ENCODE measurements at regions not wholly inside any gene's neighbourhood (a gene's known extent, or its start where the extent isn't known, plus 50 kb on each side); places are given as distances from the start of the nearest gene placed in this dataset.

DNA sequence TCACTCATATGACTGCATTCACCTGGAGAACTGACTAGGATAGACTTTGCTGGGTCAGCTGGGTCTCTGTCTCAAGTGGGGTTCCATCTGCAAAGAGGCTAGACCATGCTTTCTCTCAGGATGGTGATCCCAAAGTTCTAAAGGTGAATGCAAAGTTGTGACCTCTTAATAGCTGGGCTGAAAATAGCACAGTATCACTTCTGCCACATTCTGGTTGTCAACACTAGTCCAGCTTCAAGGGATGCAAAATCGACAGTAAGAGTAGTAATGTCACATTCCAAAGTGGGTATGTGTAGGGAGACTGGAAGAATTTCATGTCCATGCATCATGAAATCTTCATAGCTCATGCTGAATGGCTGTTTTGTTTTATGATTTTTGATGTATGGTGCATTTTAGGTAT is 414.6 kb downstream of the PCDH7 start:
- Histone ChIP-seq H4K5ac (ENCODE audit: insufficient read length, low read depth, low read length) (no peak overlapping the region), H4K8ac (replicated peaks; ENCODE audit: insufficient read length, low read depth, low read length) (no peak overlapping the region), H3T11ph (ENCODE audit: low read length) (no peak overlapping the region), H3K4me2 (ENCODE audit: insufficient read depth, insufficient read length, low read length) (no peak overlapping the region), H3K4ac (ENCODE audit: low read depth, low read length) (no peak overlapping the region), H3K18ac (ENCODE audit: insufficient read length, low read depth, low read length) (no peak overlapping the region), H2BK5ac (ENCODE audit: insufficient read length, low read length) (no peak overlapping the region), H2BK12ac (ENCODE audit: insufficient read length, low read depth, low read length) (no peak overlapping the region), H4K91ac (ENCODE audit: insufficient read length, low read depth, low read length) (no peak overlapping the region), H3K9me3 (ENCODE audit: control insufficient read depth, low read depth, low read length) (no peaks in the 10 kb centered on the region), H4K20me1 (ENCODE audit: control insufficient read depth, insufficient read depth, insufficient read length) (no peaks in the 10 kb centered on the region), H3K56ac (ENCODE audit: insufficient read length, low read depth, low read length) (no peak overlapping the region), H3K4me1 (ENCODE audit: insufficient read depth, low read length) (peaks cover 3% of the 10 kb centered on the region; the same call in 1 of the 2 replicates), H3K27ac (ENCODE audit: insufficient read length, low read depth, low read length) (no peak overlapping the region), H3K79me1 (ENCODE audit: insufficient read depth, low read depth, low read length, poor library complexity, severe bottlenecking) (no peaks in the 10 kb centered on the region), H3K23ac (ENCODE audit: insufficient read length, low read depth, low read length) (no peak overlapping the region), H2AFZ (ENCODE audit: low read length) (no peak overlapping the region), H2AK5ac (ENCODE audit: insufficient read length, low read length) (no peak overlapping the region), H2BK15ac (ENCODE audit: low read depth, low read length) (no peak overlapping the region), H2BK20ac (ENCODE audit: low read depth, low read length, poor library complexity, severe bottlenecking) (no peak overlapping the region), H3K79me2 (ENCODE audit: insufficient read depth, low read length) (no peaks in the 10 kb centered on the region), H3K9ac (ENCODE audit: extremely low read depth, insufficient read length, low read length) (no peak overlapping the region), H2BK120ac (ENCODE audit: low read depth, low read length, poor library complexity, severe bottlenecking) (no peak overlapping the region), H3K14ac (ENCODE audit: insufficient read depth, low read length) (no peak overlapping the region), H3K27me3 (ENCODE audit: insufficient read depth, low read length) (no peaks in the 10 kb centered on the region), H3K23me2 (ENCODE audit: insufficient read length, low read depth, low read length, poor library complexity, severe bottlenecking) (no peaks in the 10 kb centered on the region)
- no peaks in the 10 kb centered on the region for H3K9me3 Mint-ChIP-seq
- no peak for DNase-seq
- H3K27me3 Mint-ChIP-seq (ENCODE audit: low read depth) = no peaks in the 10 kb centered on the region
- TF ChIP-seq, protein P1, sequence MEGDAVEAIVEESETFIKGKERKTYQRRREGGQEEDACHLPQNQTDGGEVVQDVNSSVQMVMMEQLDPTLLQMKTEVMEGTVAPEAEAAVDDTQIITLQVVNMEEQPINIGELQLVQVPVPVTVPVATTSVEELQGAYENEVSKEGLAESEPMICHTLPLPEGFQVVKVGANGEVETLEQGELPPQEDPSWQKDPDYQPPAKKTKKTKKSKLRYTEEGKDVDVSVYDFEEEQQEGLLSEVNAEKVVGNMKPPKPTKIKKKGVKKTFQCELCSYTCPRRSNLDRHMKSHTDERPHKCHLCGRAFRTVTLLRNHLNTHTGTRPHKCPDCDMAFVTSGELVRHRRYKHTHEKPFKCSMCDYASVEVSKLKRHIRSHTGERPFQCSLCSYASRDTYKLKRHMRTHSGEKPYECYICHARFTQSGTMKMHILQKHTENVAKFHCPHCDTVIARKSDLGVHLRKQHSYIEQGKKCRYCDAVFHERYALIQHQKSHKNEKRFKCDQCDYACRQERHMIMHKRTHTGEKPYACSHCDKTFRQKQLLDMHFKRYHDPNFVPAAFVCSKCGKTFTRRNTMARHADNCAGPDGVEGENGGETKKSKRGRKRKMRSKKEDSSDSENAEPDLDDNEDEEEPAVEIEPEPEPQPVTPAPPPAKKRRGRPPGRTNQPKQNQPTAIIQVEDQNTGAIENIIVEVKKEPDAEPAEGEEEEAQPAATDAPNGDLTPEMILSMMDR (conservative IDR thresholded peaks at IDR 0.05) = no peak
- H3K4me3 Mint-ChIP-seq = no peak overlapping the region
- H3K36me3 Mint-ChIP-seq (ENCODE audit: insufficient read depth in 1 of 3, low read depth in 3 of 3) = no peaks in the 10 kb centered on the region
- no peak overlapping the region for H3K27ac Mint-ChIP-seq
- peaks cover 10 to 11% of the 10 kb centered on the region in 2 experiments for H3K4me1 Mint-ChIP-seq
- WGBS (ENCODE audit: extremely low coverage, insufficient read length, low lambda C conversion rate) = no CpG with 5 or more reads among the region's 1 CpG

All from H9 (cell line).